ENCODE measurements at regions not wholly inside any gene's neighbourhood (a gene's known extent, or its start where the extent isn't known, plus 50 kb on each side); places are given as distances from the start of the nearest gene placed in this dataset.

DNA sequence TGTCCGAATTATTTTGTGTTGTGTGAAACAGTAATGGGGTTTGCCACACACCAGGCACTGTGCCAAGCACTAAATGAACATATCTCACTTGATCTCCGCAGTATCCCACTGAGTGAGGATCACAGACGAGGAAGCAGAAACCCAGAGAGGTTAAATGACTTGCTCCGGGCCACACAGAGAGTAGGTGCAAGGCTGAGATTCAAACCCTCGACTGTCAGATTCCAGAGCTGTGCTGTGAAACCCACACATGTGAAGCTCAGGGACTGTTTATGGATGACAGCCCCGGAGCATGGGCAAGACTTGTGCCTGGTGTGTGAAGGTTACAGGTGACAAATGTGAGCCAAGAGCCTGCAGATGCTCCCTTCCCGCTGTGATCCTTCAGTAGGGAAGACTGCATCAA lies 87.8 kb upstream of the SIRPA start:
- TF ChIP-seq, protein P1, sequence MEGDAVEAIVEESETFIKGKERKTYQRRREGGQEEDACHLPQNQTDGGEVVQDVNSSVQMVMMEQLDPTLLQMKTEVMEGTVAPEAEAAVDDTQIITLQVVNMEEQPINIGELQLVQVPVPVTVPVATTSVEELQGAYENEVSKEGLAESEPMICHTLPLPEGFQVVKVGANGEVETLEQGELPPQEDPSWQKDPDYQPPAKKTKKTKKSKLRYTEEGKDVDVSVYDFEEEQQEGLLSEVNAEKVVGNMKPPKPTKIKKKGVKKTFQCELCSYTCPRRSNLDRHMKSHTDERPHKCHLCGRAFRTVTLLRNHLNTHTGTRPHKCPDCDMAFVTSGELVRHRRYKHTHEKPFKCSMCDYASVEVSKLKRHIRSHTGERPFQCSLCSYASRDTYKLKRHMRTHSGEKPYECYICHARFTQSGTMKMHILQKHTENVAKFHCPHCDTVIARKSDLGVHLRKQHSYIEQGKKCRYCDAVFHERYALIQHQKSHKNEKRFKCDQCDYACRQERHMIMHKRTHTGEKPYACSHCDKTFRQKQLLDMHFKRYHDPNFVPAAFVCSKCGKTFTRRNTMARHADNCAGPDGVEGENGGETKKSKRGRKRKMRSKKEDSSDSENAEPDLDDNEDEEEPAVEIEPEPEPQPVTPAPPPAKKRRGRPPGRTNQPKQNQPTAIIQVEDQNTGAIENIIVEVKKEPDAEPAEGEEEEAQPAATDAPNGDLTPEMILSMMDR (conservative IDR thresholded peaks at IDR 0.05; ENCODE audit: low read length), result no peak
- TF ChIP-seq EZH2phosphoT487 (IDR thresholded peaks at IDR 0.05; ENCODE audit: borderline replicate concordance, low read depth, low read length), result no peak
